Activated T-cell treated with anti-CD3 and anti-CD28 coated beads for 1 hour (primary cell): ENCODE measurements at regions not wholly inside any gene's neighbourhood (a gene's known extent, or its start where the extent isn't known, plus 50 kb on each side); places are given as distances from the start of the nearest gene placed in this dataset.

Source experiments
- DNase-seq: peaks from one replicate; pipeline ENCODE4 v3.0.0-alpha.2; 2020; ENCODE audit warnings: low read depth

GRCh38 chr15:96736384-96736783 is 405.9 kb downstream of the NR2F2 start:
- DNase-seq = no peak

GRCh38 chr15:96737408-96737807 is 406.9 kb downstream of the NR2F2 start:
- no peak for DNase-seq

- DNase-seq = no peak
These were observed 416.2 kb downstream of the NR2F2 start for GRCh38 chr15:96746665-96747064.

- DNase-seq = no peak
These were observed 416.8 kb downstream of the NR2F2 start for GRCh38 chr15:96747291-96747690.

GRCh38 chr15:96750361-96750760 is 419.9 kb downstream of the NR2F2 start:
- DNase-seq = no peak

GRCh38 chr15:96756146-96756545 is 425.6 kb downstream of the NR2F2 start:
- DNase-seq = no peak

GRCh38 chr15:96756656-96757055 is 426.2 kb downstream of the NR2F2 start:
- DNase-seq = no peak

- no peak for DNase-seq
These were observed 432.1 kb downstream of the NR2F2 start for GRCh38 chr15:96762566-96762965.

- no peak for DNase-seq
These were observed 434.0 kb downstream of the NR2F2 start for GRCh38 chr15:96764501-96764900.

- DNase-seq = no peak
These were observed 434.4 kb downstream of the NR2F2 start for GRCh38 chr15:96764946-96765345.

- DNase-seq = no peak
These were observed 435.9 kb downstream of the NR2F2 start for GRCh38 chr15:96766366-96766765.

- DNase-seq = no peak
These were observed 437.4 kb downstream of the NR2F2 start for GRCh38 chr15:96767703-96768434.

- no peak for DNase-seq
These were observed 437.9 kb downstream of the NR2F2 start for GRCh38 chr15:96768435-96768789.

- no peak for DNase-seq
These were observed 440.5 kb downstream of the NR2F2 start for GRCh38 chr15:96771035-96771434.

GRCh38 chr15:96774216-96774615 is 443.7 kb downstream of the NR2F2 start:
- DNase-seq = no peak

- DNase-seq = no peak
These were observed 453.2 kb downstream of the NR2F2 start for GRCh38 chr15:96783746-96784145.

GRCh38 chr15:96790004-96790403 is 459.5 kb downstream of the NR2F2 start:
- DNase-seq = no peak

- DNase-seq = no peak
These were observed 461.7 kb downstream of the NR2F2 start for GRCh38 chr15:96792216-96792615.

- DNase-seq = no peak
These were observed 466.3 kb downstream of the NR2F2 start for GRCh38 chr15:96796841-96797240.

GRCh38 chr15:96801576-96802150 is 471.2 kb downstream of the NR2F2 start:
- no peak for DNase-seq

- DNase-seq = no peak
These were observed 472.2 kb downstream of the NR2F2 start for GRCh38 chr15:96802611-96803255.

- DNase-seq = no peak
These were observed 474.3 kb downstream of the NR2F2 start for GRCh38 chr15:96804754-96805153.

- DNase-seq = no peak
These were observed 476.9 kb downstream of the NR2F2 start for GRCh38 chr15:96807361-96807760.

GRCh38 chr15:96817900-96818299 is 487.4 kb downstream of the NR2F2 start:
- no peak for DNase-seq
